ENCODE measurements at regions not wholly inside any gene's neighbourhood (a gene's known extent, or its start where the extent isn't known, plus 50 kb on each side); places are given as distances from the start of the nearest gene placed in this dataset.

GRCh38 chr5:126339215-126339805, 83.9 kb upstream of the GRAMD2B start:
- H3K9me3 ChIP-seq (ENCODE audit: control insufficient read depth in 1 of 2, insufficient read depth in 1 of 2, low read length in 2 of 2): no peaks in the 10 kb centered on the region

GRCh38 chr5:126341906-126342630, 81.1 kb upstream of the GRAMD2B start:
- ChIA-PET CTCF (interaction anchor here (0.7 kb wide), 1 partner anchor 222 kb away, joined by 3 read pairs; no protein-coding TSS in a partner anchor), POLR2A (no interaction called here)
- Histone ChIP-seq H3K27ac (ENCODE audit: low read depth in 1 of 2, low read length in 2 of 2) (no peak overlapping the region), H3K36me3 (ENCODE audit: insufficient read depth, low read length) (no peaks in the 10 kb centered on the region), H3K4me1 (ENCODE audit: insufficient read depth, low read length) (no peaks in the 10 kb centered on the region), H3K9me3 (ENCODE audit: control insufficient read depth in 1 of 2, insufficient read depth in 1 of 2, low read length in 2 of 2) (no peaks in the 10 kb centered on the region), H3K4me3 (ENCODE audit: low read length) (no peak overlapping the region), H3K27me3 (ENCODE audit: control insufficient read depth in 1 of 2, insufficient read depth in 2 of 2, low read length in 2 of 2) (peaks cover 4 to 36% of the 10 kb centered on the region in 2 experiments)
- H3K36me3 Mint-ChIP-seq (ENCODE audit: low read depth): no peaks in the 10 kb centered on the region
- intact Hi-C loops (cut with DNase I, micrococcal nuclease): loop anchor here (5.0 to 10.0 kb wide), 2 partner anchors 443 to 460 kb away; no protein-coding TSS in a partner anchor
- no peak overlapping the region for H3K27ac Mint-ChIP-seq
- H3K4me1 Mint-ChIP-seq (ENCODE audit: low read depth): no peaks in the 10 kb centered on the region
- H3K4me3 Mint-ChIP-seq: no peak overlapping the region
- peaks cover 57% of the 10 kb centered on the region for H3K27me3 Mint-ChIP-seq
- no peaks in the 10 kb centered on the region for H3K9me3 Mint-ChIP-seq
- ATAC-seq (ENCODE audit: poor library complexity): no peak
- no peak for DNase-seq
- no peak for TF ChIP-seq CTCF (IDR thresholded peaks at IDR 0.05)

More at GRCh38 chr5:126339215-126339805, 83.9 kb upstream of the GRAMD2B start:
- peaks cover 42% of the 10 kb centered on the region for H3K27me3 Mint-ChIP-seq
- DNase-seq (peak in 10 of 14 experiments; percentile 12 to 79 (median 40)), ATAC-seq (ENCODE audit: poor library complexity) (peak; percentile 46)
- Histone ChIP-seq H3K4me3 (ENCODE audit: low read length) (no peak overlapping the region), H3K4me1 (ENCODE audit: insufficient read depth, low read length) (no peaks in the 10 kb centered on the region), H3K27ac (ENCODE audit: low read depth in 1 of 2, low read length in 2 of 2) (no peak overlapping the region), H3K27me3 (ENCODE audit: control insufficient read depth in 1 of 2, insufficient read depth in 2 of 2, low read length in 2 of 2) (peaks cover 4 to 21% of the 10 kb centered on the region in 2 experiments), H3K36me3 (ENCODE audit: insufficient read depth, low read length) (no peaks in the 10 kb centered on the region)
- ChIA-PET POLR2A (no interaction called here), CTCF (interaction anchor here (0.6 to 2.6 kb wide), 7 partner anchors 9 to 262 kb away, joined by 3 to 9 read pairs (median 6); partner anchors contain the start of gene PHAX)
- peak; percentile 82 for TF ChIP-seq CTCF (IDR thresholded peaks at IDR 0.05)
- no peaks in the 10 kb centered on the region for H3K36me3 Mint-ChIP-seq (ENCODE audit: low read depth)
- no peak overlapping the region for H3K4me3 Mint-ChIP-seq
- H3K4me1 Mint-ChIP-seq (ENCODE audit: low read depth): no peaks in the 10 kb centered on the region
- H3K27ac Mint-ChIP-seq: no peak overlapping the region
- no peaks in the 10 kb centered on the region for H3K9me3 Mint-ChIP-seq
- intact Hi-C loops (cut with DNase I, micrococcal nuclease): loop anchor here (1.0 to 10.0 kb wide), 5 partner anchors 199 to 975 kb away; partner anchors contain the start of gene PHAX (in 1 of the 2)

GRCh38 chr5:126348855-126349635, 74.2 kb upstream of the GRAMD2B start:
- peaks cover 0 to 24% of the 10 kb centered on the region in 2 experiments for H3K27me3 ChIP-seq (ENCODE audit: control insufficient read depth in 1 of 2, insufficient read depth in 2 of 2, low read length in 2 of 2)
- Mint-ChIP-seq H3K9me3 (no peaks in the 10 kb centered on the region), H3K4me3 (no peak overlapping the region), H3K36me3 (ENCODE audit: low read depth) (no peaks in the 10 kb centered on the region), H3K27ac (no peak overlapping the region), H3K4me1 (ENCODE audit: low read depth) (peaks cover 3% of the 10 kb centered on the region), H3K27me3 (peaks cover 37% of the 10 kb centered on the region)
- CTCF ChIA-PET: interaction anchor here (1.0 to 1.9 kb wide), 2 partner anchors 10 to 252 kb away, joined by 3 to 9 read pairs; partner anchors contain the start of gene PHAX
- peaks cover under 1% of the 10 kb centered on the region for H3K4me1 ChIP-seq (ENCODE audit: insufficient read depth, low read length)
- H3K9me3 ChIP-seq (ENCODE audit: control insufficient read depth in 1 of 2, insufficient read depth in 1 of 2, low read length in 2 of 2): no peaks in the 10 kb centered on the region
- H3K36me3 ChIP-seq (ENCODE audit: insufficient read depth, low read length): no peaks in the 10 kb centered on the region
- TF ChIP-seq CTCF (IDR thresholded peaks at IDR 0.05): no peak
- ATAC-seq (ENCODE audit: poor library complexity) (no peak), DNase-seq (no peak)
- no peak overlapping the region for H3K4me3 ChIP-seq (ENCODE audit: low read length)
- intact Hi-C loops (cut with DNase I, micrococcal nuclease): loop anchor here in 1 of 2 experiments (10.0 kb wide), 1 partner anchor 436 kb away; no protein-coding TSS in a partner anchor
- H3K27ac ChIP-seq (ENCODE audit: low read depth in 1 of 2, low read length in 2 of 2): no peak overlapping the region
- POLR2A ChIA-PET: interaction anchor here (0.7 kb wide), 1 partner anchor 181 kb away, joined by 3 read pairs; no protein-coding TSS in a partner anchor

Measured in CD4-positive, alpha-beta T cell (primary cell).